Caco-2 (cell line): ENCODE measurements at regions not wholly inside any gene's neighbourhood (a gene's known extent, or its start where the extent isn't known, plus 50 kb on each side); places are given as distances from the start of the nearest gene placed in this dataset.

ENCODE experiments used
- BruUV-seq: library from RNA; stranded (reverse); fragments of 400-500 nt; replicated peaks from 2 replicates; lab custom pipeline; 2021; lab: Mats Ljungman, UMichigan
- CTCF ChIA-PET: fragments of 300-600 bp; sonication (Branson Sonifier 250); formaldehyde crosslinking; loops from one replicate; lab custom pipeline; 2022; ENCODE audit warnings: antibody characterized with exemption; lab: Charles Lee
- POLR2A ChIA-PET: fragments of 300-600 bp; sonication (Branson Sonifier 250); formaldehyde crosslinking; loops from one replicate; lab custom pipeline; 2022; ENCODE audit warnings: antibody characterized with exemption; lab: Charles Lee
- DNase-seq, 2 experiments: peaks; one replicate each; pipeline versions ENCODE4 v3.0.0 to v3.0.0-alpha.2; 2020 to 2022
- H3K27me3 ChIP-seq: replicated peaks from 2 replicates; pipeline ENCODE4 v1.6.0; 2011; ENCODE audit warnings: low read length; ENCODE audit not compliant: control insufficient read depth, insufficient read depth
- H3K36me3 ChIP-seq: 2 replicates; pipeline ENCODE4 v1.5.1; 2011; ENCODE audit warnings: low read length; ENCODE audit not compliant: control insufficient read depth, insufficient read depth
- H3K4me1 ChIP-seq: fragments of 250-450 bp; sonication (Bioruptor Pico); 2 replicates; pipeline ENCODE4 v1.5.1; 2020; ENCODE audit warnings: mild to moderate bottlenecking
- H3K4me3 ChIP-seq: 2 replicates; pipeline ENCODE4 v1.5.1; 2011; ENCODE audit warnings: low read depth, mild to moderate bottlenecking, control low read depth, low read length
- H3K9me3 ChIP-seq: fragments of 250-450 bp; sonication (Bioruptor Pico); 2 replicates; pipeline ENCODE4 v1.5.1; 2020; ENCODE audit warnings: mild to moderate bottlenecking, moderate library complexity
- H3K27ac Mint-ChIP-seq: one replicate; pipeline ENCODE4 v1.8.0; 2022; ENCODE audit warnings: mixed read lengths; ENCODE audit not compliant: unreplicated experiment
- H3K27me3 Mint-ChIP-seq: one replicate; pipeline ENCODE4 v1.8.0; 2022; ENCODE audit warnings: mixed read lengths; ENCODE audit not compliant: insufficient read depth, unreplicated experiment
- H3K36me3 Mint-ChIP-seq: one replicate; pipeline ENCODE4 v1.8.0; 2022; ENCODE audit warnings: mild to moderate bottlenecking, mixed read lengths; ENCODE audit not compliant: insufficient read depth, unreplicated experiment
- H3K4me1 Mint-ChIP-seq: one replicate; pipeline ENCODE4 v1.8.0; 2022; ENCODE audit warnings: low read depth, mixed read lengths; ENCODE audit not compliant: unreplicated experiment
- H3K4me3 Mint-ChIP-seq: one replicate; pipeline ENCODE4 v1.8.0; 2022; ENCODE audit warnings: mild to moderate bottlenecking, moderate library complexity, mixed read lengths; ENCODE audit not compliant: unreplicated experiment
- H3K9me3 Mint-ChIP-seq: one replicate; pipeline ENCODE4 v1.8.0; 2022; ENCODE audit warnings: mixed read lengths; ENCODE audit not compliant: unreplicated experiment
- intact Hi-C: fragments of 100-400 bp; cut with micrococcal nuclease; formaldehyde crosslinking; loops from one replicate; pipeline ENCODE4 v1.10.0; 2022; ENCODE audit not compliant: unreplicated experiment
- TF ChIP-seq, protein P1 (sequence below), 2 experiments: fragments of 200-600 bp in 1 of 2; IDR thresholded peaks; 1 replicate in 1 of 2; 2 replicates in 1 of 2; pipeline versions ENCODE4 v1.5.1 to v1.8.0; 2011 to 2022; ENCODE audit warnings: antibody characterized with exemption in 1 of 2, control low read depth in 1 of 2, inconsistent platforms in 1 of 2, low read depth in 1 of 2, low read length in 1 of 2, mild to moderate bottlenecking in 1 of 2, moderate library complexity in 1 of 2; ENCODE audit not compliant: insufficient read depth in 1 of 2, severe bottlenecking in 1 of 2, unreplicated experiment in 1 of 2

GRCh38 chr4:62366939-62367338, 1166.8 kb downstream of the ADGRL3 start:
- Histone ChIP-seq H3K4me1 (no peaks in the 10 kb centered on the region), H3K9me3 (no peaks in the 10 kb centered on the region), H3K36me3 (no peaks in the 10 kb centered on the region), H3K4me3 (no peak overlapping the region), H3K27me3 (no peaks in the 10 kb centered on the region)
- H3K27me3 Mint-ChIP-seq = no peaks in the 10 kb centered on the region
- H3K27ac Mint-ChIP-seq = no peak overlapping the region
- H3K4me1 Mint-ChIP-seq = no peaks in the 10 kb centered on the region
- TF ChIP-seq, protein P1, sequence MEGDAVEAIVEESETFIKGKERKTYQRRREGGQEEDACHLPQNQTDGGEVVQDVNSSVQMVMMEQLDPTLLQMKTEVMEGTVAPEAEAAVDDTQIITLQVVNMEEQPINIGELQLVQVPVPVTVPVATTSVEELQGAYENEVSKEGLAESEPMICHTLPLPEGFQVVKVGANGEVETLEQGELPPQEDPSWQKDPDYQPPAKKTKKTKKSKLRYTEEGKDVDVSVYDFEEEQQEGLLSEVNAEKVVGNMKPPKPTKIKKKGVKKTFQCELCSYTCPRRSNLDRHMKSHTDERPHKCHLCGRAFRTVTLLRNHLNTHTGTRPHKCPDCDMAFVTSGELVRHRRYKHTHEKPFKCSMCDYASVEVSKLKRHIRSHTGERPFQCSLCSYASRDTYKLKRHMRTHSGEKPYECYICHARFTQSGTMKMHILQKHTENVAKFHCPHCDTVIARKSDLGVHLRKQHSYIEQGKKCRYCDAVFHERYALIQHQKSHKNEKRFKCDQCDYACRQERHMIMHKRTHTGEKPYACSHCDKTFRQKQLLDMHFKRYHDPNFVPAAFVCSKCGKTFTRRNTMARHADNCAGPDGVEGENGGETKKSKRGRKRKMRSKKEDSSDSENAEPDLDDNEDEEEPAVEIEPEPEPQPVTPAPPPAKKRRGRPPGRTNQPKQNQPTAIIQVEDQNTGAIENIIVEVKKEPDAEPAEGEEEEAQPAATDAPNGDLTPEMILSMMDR (IDR thresholded peaks at IDR 0.05; ENCODE audit: insufficient read depth in 1 of 2, low read depth in 1 of 2, low read length in 1 of 2, severe bottlenecking in 1 of 2, unreplicated experiment in 1 of 2) = no peak
- no TSS peak for BruUV-seq
- H3K9me3 Mint-ChIP-seq = peaks cover 12% of the 10 kb centered on the region
- no peak for DNase-seq
- H3K4me3 Mint-ChIP-seq = no peak overlapping the region
- ChIA-PET CTCF (no interaction called here), POLR2A (no interaction called here)
- intact Hi-C loops = no loop called here
- no peaks in the 10 kb centered on the region for H3K36me3 Mint-ChIP-seq

- ChIA-PET CTCF (no interaction called here), POLR2A (no interaction called here)
- no peaks in the 10 kb centered on the region for H3K9me3 ChIP-seq
- H3K9me3 Mint-ChIP-seq = peaks cover 8% of the 10 kb centered on the region
- H3K4me1 Mint-ChIP-seq = peaks cover 14% of the 10 kb centered on the region
- H3K36me3 Mint-ChIP-seq = no peaks in the 10 kb centered on the region
- intact Hi-C loops = no loop called here
- peaks cover 14% of the 10 kb centered on the region; the same call in 1 of the 2 replicates for H3K4me1 ChIP-seq
- DNase-seq = peak in 1 of 2 experiments; percentile 32
- H3K36me3 ChIP-seq = no peaks in the 10 kb centered on the region
- H3K27me3 Mint-ChIP-seq = no peaks in the 10 kb centered on the region
- TF ChIP-seq, protein P1 (IDR thresholded peaks at IDR 0.05; ENCODE audit: insufficient read depth in 1 of 2, low read depth in 1 of 2, low read length in 1 of 2, severe bottlenecking in 1 of 2, unreplicated experiment in 1 of 2) = no peak
- BruUV-seq = no TSS peak
- H3K27ac Mint-ChIP-seq = no peak overlapping the region
- no peak overlapping the region for H3K4me3 ChIP-seq
- H3K27me3 ChIP-seq = no peaks in the 10 kb centered on the region
- H3K4me3 Mint-ChIP-seq = no peak overlapping the region
Measured at GRCh38 chr4:62360156-62360545, 1160.0 kb downstream of the ADGRL3 start.

GRCh38 chr4:62359441-62360155, 1159.5 kb downstream of the ADGRL3 start:
- H3K9me3 ChIP-seq = no peaks in the 10 kb centered on the region
- H3K27me3 ChIP-seq = no peaks in the 10 kb centered on the region
- Mint-ChIP-seq H3K9me3 (peaks cover 2% of the 10 kb centered on the region), H3K27ac (no peak overlapping the region), H3K4me1 (peaks cover 14% of the 10 kb centered on the region), H3K4me3 (no peak overlapping the region), H3K36me3 (no peaks in the 10 kb centered on the region), H3K27me3 (no peaks in the 10 kb centered on the region)
- no TSS peak for BruUV-seq
- no peak overlapping the region for H3K4me3 ChIP-seq
- intact Hi-C loops = no loop called here
- no peaks in the 10 kb centered on the region for H3K36me3 ChIP-seq
- TF ChIP-seq, protein P1 (IDR thresholded peaks at IDR 0.05; ENCODE audit: insufficient read depth in 1 of 2, low read depth in 1 of 2, low read length in 1 of 2, severe bottlenecking in 1 of 2, unreplicated experiment in 1 of 2) = no peak
- no peak for DNase-seq
- peaks cover 14% of the 10 kb centered on the region; the same call in 1 of the 2 replicates for H3K4me1 ChIP-seq
- ChIA-PET POLR2A (no interaction called here), CTCF (no interaction called here)
